ENCODE measurements at regions not wholly inside any gene's neighbourhood (a gene's known extent, or its start where the extent isn't known, plus 50 kb on each side); places are given as distances from the start of the nearest gene placed in this dataset.

GRCh38 chr10:28948046-28948445, 270.7 kb downstream of the BAMBI start:
- TF ChIP-seq CTCF (IDR thresholded peaks at IDR 0.05), result no peak
- TF ChIP-seq POLR2A (IDR thresholded peaks at IDR 0.05), result no peak
